AG04449 (cell line): ENCODE measurements at regions not wholly inside any gene's neighbourhood (a gene's known extent, or its start where the extent isn't known, plus 50 kb on each side); places are given as distances from the start of the nearest gene placed in this dataset.

Experiments used
- CTCF ChIA-PET: fragments of 350-600 bp; formaldehyde crosslinking; extraction: SDS; loops from one replicate; lab custom pipeline; 2021; ENCODE audit warnings: antibody characterized with exemption; lab: Yijun Ruan, JAX
- POLR2A ChIA-PET: fragments of 400-600, 350-600 bp; formaldehyde crosslinking; extraction: SDS; loops from one replicate; lab custom pipeline; 2020; ENCODE audit warnings: antibody characterized with exemption, inconsistent platforms; lab: Yijun Ruan, JAX
- DNase-seq: peaks from one replicate; pipeline ENCODE4 v3.0.0-alpha.2; 2010; ENCODE audit warnings: low read depth, low spot score
- H3K4me3 ChIP-seq: 2 replicates; pipeline ENCODE4 v1.5.1; 2011; ENCODE audit warnings: low read depth, mild to moderate bottlenecking, control low read depth, low read length
- CTCF ChIP-seq: IDR thresholded peaks from one replicate; pipeline ENCODE4 v1.5.1; 2011; ENCODE audit warnings: mild to moderate bottlenecking, moderate library complexity, low read length, control low read depth, inconsistent platforms; ENCODE audit not compliant: insufficient read depth; ENCODE audit errors: missing control alignments

GRCh38 chr4:184300816-184301215 lies 83.1 kb upstream of the ENPP6 start:
- no peak for DNase-seq
- ChIA-PET CTCF (no interaction called here), POLR2A (no interaction called here)
- H3K4me3 ChIP-seq = no peak overlapping the region
- no peak for TF ChIP-seq CTCF

GRCh38 chr4:184298254-184298653 lies 80.6 kb upstream of the ENPP6 start:
- TF ChIP-seq CTCF = no peak
- DNase-seq = no peak
- H3K4me3 ChIP-seq = no peak overlapping the region
- ChIA-PET CTCF (interaction anchor here (1.2 kb wide), 1 partner anchor 11 kb away, joined by 5 read pairs; no protein-coding TSS in a partner anchor), POLR2A (no interaction called here)

- ChIA-PET CTCF (no interaction called here), POLR2A (no interaction called here)
- no peak for TF ChIP-seq CTCF
- no peak overlapping the region for H3K4me3 ChIP-seq
- no peak for DNase-seq
These were observed 77.5 kb upstream of the ENPP6 start for GRCh38 chr4:184295206-184295605.

GRCh38 chr4:184294606-184295133 lies 77.0 kb upstream of the ENPP6 start:
- CTCF ChIA-PET = interaction anchor here (1.0 kb wide), 1 partner anchor 12 kb away, joined by 3 read pairs; no protein-coding TSS in a partner anchor
- H3K4me3 ChIP-seq = no peak overlapping the region
- TF ChIP-seq CTCF = no peak
- DNase-seq = no peak
- POLR2A ChIA-PET = no interaction called here

- TF ChIP-seq CTCF = no peak
- POLR2A ChIA-PET = no interaction called here
- no peak for DNase-seq
- H3K4me3 ChIP-seq = no peak overlapping the region
- CTCF ChIA-PET = no interaction called here
These were observed 75.9 kb upstream of the ENPP6 start for GRCh38 chr4:184293552-184293951.

GRCh38 chr4:184292877-184293276 lies 75.2 kb upstream of the ENPP6 start:
- ChIA-PET CTCF (no interaction called here), POLR2A (no interaction called here)

More at GRCh38 chr4:184292877-184293276, 75.2 kb upstream of the ENPP6 start:
- DNase-seq = no peak
- H3K4me3 ChIP-seq = no peak overlapping the region
- no peak for TF ChIP-seq CTCF
